GDM1 (cell line): ENCODE measurements at regions not wholly inside any gene's neighbourhood (a gene's known extent, or its start where the extent isn't known, plus 50 kb on each side); places are given as distances from the start of the nearest gene placed in this dataset.
"Not testable (repeated sequence)": the region's sequence is repeated elsewhere in the genome, so short reads cannot be mapped to it uniquely, and the experiment has no call there.

Experiments
- DNase-seq: peaks from one replicate; lab custom pipeline; 2025; lab: John Stamatoyannopoulos, UW

GRCh38 chr2:235399895-235400294 is 93.9 kb upstream of the AGAP1 start:
- DNase-seq: no peak

- DNase-seq: no peak
These were observed 91.4 kb upstream of the AGAP1 start for GRCh38 chr2:235402422-235402821.

- DNase-seq: no peak
These were observed 88.1 kb upstream of the AGAP1 start for GRCh38 chr2:235405612-235406361.

- no peak for DNase-seq
These were observed 87.4 kb upstream of the AGAP1 start for GRCh38 chr2:235406430-235406829.

- no peak for DNase-seq
These were observed 81.8 kb upstream of the AGAP1 start for GRCh38 chr2:235411905-235412485.

- no peak for DNase-seq
These were observed 80.8 kb upstream of the AGAP1 start for GRCh38 chr2:235413064-235413463.

- DNase-seq: no peak
These were observed 79.4 kb upstream of the AGAP1 start for GRCh38 chr2:235414422-235414821.

- DNase-seq: no peak
These were observed 76.9 kb upstream of the AGAP1 start for GRCh38 chr2:235416858-235417499.

- no peak for DNase-seq
These were observed 74.9 kb upstream of the AGAP1 start for GRCh38 chr2:235418918-235419317.

GRCh38 chr2:235419996-235420395 is 73.8 kb upstream of the AGAP1 start:
- DNase-seq: no peak

GRCh38 chr2:235421618-235422017 is 72.2 kb upstream of the AGAP1 start:
- DNase-seq: no peak

GRCh38 chr2:235430366-235431083 is 63.3 kb upstream of the AGAP1 start:
- no peak for DNase-seq

- no peak for DNase-seq
These were observed 60.9 kb upstream of the AGAP1 start for GRCh38 chr2:235432741-235433520.

- no peak for DNase-seq
These were observed 60.0 kb upstream of the AGAP1 start for GRCh38 chr2:235433860-235434259.

GRCh38 chr2:235439959-235440662 is 53.7 kb upstream of the AGAP1 start:
- DNase-seq: no peak

- DNase-seq: not testable (repeated sequence)
These were observed 50.3 kb upstream of the AGAP1 start for GRCh38 chr2:235443580-235443979.
